ENCODE measurements at regions not wholly inside any gene's neighbourhood (a gene's known extent, or its start where the extent isn't known, plus 50 kb on each side); places are given as distances from the start of the nearest gene placed in this dataset.

DNA sequence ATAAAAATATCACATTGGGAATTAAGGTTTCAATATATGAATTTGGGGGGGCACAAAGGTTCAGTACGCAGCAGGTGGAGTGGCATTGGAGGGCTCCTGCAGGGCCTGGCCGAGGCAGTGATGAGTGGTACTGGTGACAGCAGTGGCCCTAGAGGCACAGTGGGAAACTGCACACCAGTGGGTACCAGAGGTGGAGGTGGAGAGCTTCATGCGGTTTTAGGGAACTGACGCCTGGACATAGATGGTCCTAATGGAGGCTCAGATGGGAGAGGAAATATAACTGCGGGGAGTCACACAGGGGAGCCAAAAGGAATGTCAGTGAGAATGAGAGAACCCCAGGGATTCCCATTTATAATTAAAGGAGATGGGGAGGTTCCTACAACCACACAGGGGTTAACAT, 156.2 kb downstream of the COG6 start:
- no peak for DNase-seq (ENCODE audit: low spot score)
- TF ChIP-seq ZNF423 (CRISPR knock-in tag; IDR thresholded peaks at IDR 0.05) (peak; percentile 29; the same call in 1 of the 2 replicates), SMAD4 (CRISPR knock-in tag; IDR thresholded peaks at IDR 0.05) (no peak)
- ATAC-seq, result peak; percentile 61
- no peaks in the 10 kb centered on the region for H3K27me3 Mint-ChIP-seq (ENCODE audit: low read depth)
- no peaks in the 10 kb centered on the region for H3K9me3 Mint-ChIP-seq
- no peaks in the 10 kb centered on the region for H3K36me3 Mint-ChIP-seq
- H3K27ac Mint-ChIP-seq, result no peak overlapping the region
- POLR2A ChIA-PET, result interaction anchor here (0.9 kb wide), 1 partner anchor 25 kb away, joined by 3 read pairs; no protein-coding TSS in a partner anchor
- no peak overlapping the region for H3K4me3 Mint-ChIP-seq
- CTCF ChIA-PET, result interaction anchor here (1.4 kb wide), 1 partner anchor 34 kb away, joined by 3 read pairs; no protein-coding TSS in a partner anchor
- H3K4me1 Mint-ChIP-seq, result peaks cover 15% of the 10 kb centered on the region

DNA sequence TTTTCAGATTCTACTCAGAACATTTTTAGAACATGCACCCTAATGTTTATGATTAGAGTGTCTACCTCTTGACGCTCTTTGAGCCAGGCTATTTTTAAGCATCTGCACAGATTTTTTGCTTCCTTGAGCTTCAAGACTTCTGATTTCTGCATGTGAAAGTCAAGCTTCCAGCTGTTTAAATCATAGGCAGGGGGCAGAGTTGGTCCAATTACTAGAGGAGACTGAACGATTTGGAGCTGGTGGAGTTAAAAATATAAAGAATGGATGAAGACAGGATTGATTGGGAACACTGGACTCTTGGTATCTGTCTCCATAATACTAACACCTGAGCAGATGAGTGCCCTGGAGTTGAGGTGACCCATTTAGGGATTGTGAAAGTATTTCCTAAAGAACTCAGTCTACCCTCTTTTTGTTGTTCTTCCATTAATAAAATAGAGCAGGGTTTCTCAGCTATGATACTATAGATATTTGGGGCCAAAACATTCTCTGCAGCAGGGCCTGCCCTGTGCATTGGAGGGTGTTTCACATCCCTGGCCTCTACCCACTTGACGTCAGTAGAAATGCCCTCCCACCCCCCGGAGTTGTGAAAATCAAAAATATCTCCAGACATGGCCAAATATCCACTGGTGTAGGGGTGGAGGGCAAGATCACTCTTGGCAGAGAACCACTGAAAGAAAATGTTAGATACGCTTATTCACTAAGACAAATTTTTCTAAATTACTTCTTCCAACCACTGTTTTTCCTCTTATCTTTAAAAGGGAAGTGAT, 160.1 kb downstream of the COG6 start:
- Mint-ChIP-seq H3K27me3 (ENCODE audit: low read depth) (no peaks in the 10 kb centered on the region), H3K4me1 (peaks cover 14% of the 10 kb centered on the region), H3K9me3 (no peaks in the 10 kb centered on the region), H3K4me3 (no peak overlapping the region), H3K27ac (no peak overlapping the region), H3K36me3 (no peaks in the 10 kb centered on the region)
- no peak for DNase-seq (ENCODE audit: low spot score)
- POLR2A ChIA-PET, result no interaction called here
- CTCF ChIA-PET, result interaction anchor here (1.3 kb wide), 1 partner anchor 127 kb away, joined by 3 read pairs; no protein-coding TSS in a partner anchor
- no peak for ATAC-seq
- no peak for TF ChIP-seq ZNF121 (CRISPR knock-in tag; IDR thresholded peaks at IDR 0.05)
- no peak for TF ChIP-seq JUN (CRISPR knock-in tag; IDR thresholded peaks at IDR 0.05)
- TF ChIP-seq SMAD3 (CRISPR knock-in tag; IDR thresholded peaks at IDR 0.05; ENCODE audit: borderline replicate concordance), result no peak
- TF ChIP-seq, protein P1, sequence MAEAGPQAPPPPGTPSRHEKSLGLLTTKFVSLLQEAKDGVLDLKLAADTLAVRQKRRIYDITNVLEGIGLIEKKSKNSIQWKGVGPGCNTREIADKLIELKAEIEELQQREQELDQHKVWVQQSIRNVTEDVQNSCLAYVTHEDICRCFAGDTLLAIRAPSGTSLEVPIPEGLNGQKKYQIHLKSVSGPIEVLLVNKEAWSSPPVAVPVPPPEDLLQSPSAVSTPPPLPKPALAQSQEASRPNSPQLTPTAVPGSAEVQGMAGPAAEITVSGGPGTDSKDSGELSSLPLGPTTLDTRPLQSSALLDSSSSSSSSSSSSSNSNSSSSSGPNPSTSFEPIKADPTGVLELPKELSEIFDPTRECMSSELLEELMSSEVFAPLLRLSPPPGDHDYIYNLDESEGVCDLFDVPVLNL (CRISPR knock-in tag; IDR thresholded peaks at IDR 0.05; ENCODE audit: borderline replicate concordance, low read depth), result no peak
- TF ChIP-seq ZNF671 (CRISPR knock-in tag; IDR thresholded peaks at IDR 0.05), result no peak
- TF ChIP-seq, protein P2, sequence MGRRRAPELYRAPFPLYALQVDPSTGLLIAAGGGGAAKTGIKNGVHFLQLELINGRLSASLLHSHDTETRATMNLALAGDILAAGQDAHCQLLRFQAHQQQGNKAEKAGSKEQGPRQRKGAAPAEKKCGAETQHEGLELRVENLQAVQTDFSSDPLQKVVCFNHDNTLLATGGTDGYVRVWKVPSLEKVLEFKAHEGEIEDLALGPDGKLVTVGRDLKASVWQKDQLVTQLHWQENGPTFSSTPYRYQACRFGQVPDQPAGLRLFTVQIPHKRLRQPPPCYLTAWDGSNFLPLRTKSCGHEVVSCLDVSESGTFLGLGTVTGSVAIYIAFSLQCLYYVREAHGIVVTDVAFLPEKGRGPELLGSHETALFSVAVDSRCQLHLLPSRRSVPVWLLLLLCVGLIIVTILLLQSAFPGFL (CRISPR knock-in tag; IDR thresholded peaks at IDR 0.05; ENCODE audit: borderline replicate concordance), result no peak
- TF ChIP-seq, protein P3, sequence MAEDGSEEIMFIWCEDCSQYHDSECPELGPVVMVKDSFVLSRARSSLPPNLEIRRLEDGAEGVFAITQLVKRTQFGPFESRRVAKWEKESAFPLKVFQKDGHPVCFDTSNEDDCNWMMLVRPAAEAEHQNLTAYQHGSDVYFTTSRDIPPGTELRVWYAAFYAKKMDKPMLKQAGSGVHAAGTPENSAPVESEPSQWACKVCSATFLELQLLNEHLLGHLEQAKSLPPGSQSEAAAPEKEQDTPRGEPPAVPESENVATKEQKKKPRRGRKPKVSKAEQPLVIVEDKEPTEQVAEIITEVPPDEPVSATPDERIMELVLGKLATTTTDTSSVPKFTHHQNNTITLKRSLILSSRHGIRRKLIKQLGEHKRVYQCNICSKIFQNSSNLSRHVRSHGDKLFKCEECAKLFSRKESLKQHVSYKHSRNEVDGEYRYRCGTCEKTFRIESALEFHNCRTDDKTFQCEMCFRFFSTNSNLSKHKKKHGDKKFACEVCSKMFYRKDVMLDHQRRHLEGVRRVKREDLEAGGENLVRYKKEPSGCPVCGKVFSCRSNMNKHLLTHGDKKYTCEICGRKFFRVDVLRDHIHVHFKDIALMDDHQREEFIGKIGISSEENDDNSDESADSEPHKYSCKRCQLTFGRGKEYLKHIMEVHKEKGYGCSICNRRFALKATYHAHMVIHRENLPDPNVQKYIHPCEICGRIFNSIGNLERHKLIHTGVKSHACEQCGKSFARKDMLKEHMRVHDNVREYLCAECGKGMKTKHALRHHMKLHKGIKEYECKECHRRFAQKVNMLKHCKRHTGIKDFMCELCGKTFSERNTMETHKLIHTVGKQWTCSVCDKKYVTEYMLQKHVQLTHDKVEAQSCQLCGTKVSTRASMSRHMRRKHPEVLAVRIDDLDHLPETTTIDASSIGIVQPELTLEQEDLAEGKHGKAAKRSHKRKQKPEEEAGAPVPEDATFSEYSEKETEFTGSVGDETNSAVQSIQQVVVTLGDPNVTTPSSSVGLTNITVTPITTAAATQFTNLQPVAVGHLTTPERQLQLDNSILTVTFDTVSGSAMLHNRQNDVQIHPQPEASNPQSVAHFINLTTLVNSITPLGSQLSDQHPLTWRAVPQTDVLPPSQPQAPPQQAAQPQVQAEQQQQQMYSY (CRISPR knock-in tag; IDR thresholded peaks at IDR 0.05), result no peak
- no peak for TF ChIP-seq NR1H2 (CRISPR knock-in tag; IDR thresholded peaks at IDR 0.05)
- no peak for TF ChIP-seq TEAD1 (CRISPR knock-in tag; IDR thresholded peaks at IDR 0.05)
- TF ChIP-seq ZNF317 (CRISPR knock-in tag; IDR thresholded peaks at IDR 0.05; ENCODE audit: borderline replicate concordance, low read depth), result no peak

DNA sequence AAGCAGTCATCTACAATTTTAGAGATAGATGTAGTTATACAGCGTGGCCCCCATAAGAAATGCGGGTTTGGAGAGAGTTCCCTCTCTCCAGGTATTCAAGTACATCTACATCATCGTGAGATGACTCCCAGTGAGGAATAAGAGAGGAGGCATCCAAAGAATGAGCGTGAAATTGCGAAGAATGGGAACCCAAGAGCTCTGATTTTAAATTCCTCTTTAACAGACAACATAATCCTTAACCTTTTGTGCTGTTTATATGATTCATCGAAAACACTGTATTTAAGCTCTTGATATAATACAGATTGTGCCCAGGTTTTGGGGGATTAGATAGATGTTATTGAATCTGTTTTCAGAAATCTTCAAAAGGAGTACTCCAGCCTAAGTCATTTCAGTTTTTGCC, 161.5 kb downstream of the COG6 start:
- Mint-ChIP-seq H3K36me3 (no peaks in the 10 kb centered on the region), H3K27me3 (ENCODE audit: low read depth) (no peaks in the 10 kb centered on the region), H3K4me3 (no peak overlapping the region), H3K9me3 (no peaks in the 10 kb centered on the region), H3K4me1 (peaks cover 24% of the 10 kb centered on the region), H3K27ac (no peak overlapping the region)
- DNase-seq (ENCODE audit: low spot score) (no peak), ATAC-seq (no peak)
- POLR2A ChIA-PET, result no interaction called here
- CTCF ChIA-PET, result interaction anchor here (1.0 kb wide), 1 partner anchor 19 kb away, joined by 4 read pairs; no protein-coding TSS in a partner anchor
- TF ChIP-seq, protein P4, sequence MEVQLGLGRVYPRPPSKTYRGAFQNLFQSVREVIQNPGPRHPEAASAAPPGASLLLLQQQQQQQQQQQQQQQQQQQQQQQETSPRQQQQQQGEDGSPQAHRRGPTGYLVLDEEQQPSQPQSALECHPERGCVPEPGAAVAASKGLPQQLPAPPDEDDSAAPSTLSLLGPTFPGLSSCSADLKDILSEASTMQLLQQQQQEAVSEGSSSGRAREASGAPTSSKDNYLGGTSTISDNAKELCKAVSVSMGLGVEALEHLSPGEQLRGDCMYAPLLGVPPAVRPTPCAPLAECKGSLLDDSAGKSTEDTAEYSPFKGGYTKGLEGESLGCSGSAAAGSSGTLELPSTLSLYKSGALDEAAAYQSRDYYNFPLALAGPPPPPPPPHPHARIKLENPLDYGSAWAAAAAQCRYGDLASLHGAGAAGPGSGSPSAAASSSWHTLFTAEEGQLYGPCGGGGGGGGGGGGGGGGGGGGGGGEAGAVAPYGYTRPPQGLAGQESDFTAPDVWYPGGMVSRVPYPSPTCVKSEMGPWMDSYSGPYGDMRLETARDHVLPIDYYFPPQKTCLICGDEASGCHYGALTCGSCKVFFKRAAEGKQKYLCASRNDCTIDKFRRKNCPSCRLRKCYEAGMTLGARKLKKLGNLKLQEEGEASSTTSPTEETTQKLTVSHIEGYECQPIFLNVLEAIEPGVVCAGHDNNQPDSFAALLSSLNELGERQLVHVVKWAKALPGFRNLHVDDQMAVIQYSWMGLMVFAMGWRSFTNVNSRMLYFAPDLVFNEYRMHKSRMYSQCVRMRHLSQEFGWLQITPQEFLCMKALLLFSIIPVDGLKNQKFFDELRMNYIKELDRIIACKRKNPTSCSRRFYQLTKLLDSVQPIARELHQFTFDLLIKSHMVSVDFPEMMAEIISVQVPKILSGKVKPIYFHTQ (CRISPR knock-in tag; IDR thresholded peaks at IDR 0.05), result no peak
- no peak for TF ChIP-seq ZBTB21 (CRISPR knock-in tag; IDR thresholded peaks at IDR 0.05; ENCODE audit: borderline replicate concordance)
- TF ChIP-seq, protein P5, sequence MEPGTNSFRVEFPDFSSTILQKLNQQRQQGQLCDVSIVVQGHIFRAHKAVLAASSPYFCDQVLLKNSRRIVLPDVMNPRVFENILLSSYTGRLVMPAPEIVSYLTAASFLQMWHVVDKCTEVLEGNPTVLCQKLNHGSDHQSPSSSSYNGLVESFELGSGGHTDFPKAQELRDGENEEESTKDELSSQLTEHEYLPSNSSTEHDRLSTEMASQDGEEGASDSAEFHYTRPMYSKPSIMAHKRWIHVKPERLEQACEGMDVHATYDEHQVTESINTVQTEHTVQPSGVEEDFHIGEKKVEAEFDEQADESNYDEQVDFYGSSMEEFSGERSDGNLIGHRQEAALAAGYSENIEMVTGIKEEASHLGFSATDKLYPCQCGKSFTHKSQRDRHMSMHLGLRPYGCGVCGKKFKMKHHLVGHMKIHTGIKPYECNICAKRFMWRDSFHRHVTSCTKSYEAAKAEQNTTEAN (CRISPR knock-in tag; IDR thresholded peaks at IDR 0.05), result no peak
- TF ChIP-seq, protein P6, sequence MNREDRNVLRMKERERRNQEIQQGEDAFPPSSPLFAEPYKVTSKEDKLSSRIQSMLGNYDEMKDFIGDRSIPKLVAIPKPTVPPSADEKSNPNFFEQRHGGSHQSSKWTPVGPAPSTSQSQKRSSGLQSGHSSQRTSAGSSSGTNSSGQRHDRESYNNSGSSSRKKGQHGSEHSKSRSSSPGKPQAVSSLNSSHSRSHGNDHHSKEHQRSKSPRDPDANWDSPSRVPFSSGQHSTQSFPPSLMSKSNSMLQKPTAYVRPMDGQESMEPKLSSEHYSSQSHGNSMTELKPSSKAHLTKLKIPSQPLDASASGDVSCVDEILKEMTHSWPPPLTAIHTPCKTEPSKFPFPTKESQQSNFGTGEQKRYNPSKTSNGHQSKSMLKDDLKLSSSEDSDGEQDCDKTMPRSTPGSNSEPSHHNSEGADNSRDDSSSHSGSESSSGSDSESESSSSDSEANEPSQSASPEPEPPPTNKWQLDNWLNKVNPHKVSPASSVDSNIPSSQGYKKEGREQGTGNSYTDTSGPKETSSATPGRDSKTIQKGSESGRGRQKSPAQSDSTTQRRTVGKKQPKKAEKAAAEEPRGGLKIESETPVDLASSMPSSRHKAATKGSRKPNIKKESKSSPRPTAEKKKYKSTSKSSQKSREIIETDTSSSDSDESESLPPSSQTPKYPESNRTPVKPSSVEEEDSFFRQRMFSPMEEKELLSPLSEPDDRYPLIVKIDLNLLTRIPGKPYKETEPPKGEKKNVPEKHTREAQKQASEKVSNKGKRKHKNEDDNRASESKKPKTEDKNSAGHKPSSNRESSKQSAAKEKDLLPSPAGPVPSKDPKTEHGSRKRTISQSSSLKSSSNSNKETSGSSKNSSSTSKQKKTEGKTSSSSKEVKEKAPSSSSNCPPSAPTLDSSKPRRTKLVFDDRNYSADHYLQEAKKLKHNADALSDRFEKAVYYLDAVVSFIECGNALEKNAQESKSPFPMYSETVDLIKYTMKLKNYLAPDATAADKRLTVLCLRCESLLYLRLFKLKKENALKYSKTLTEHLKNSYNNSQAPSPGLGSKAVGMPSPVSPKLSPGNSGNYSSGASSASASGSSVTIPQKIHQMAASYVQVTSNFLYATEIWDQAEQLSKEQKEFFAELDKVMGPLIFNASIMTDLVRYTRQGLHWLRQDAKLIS (CRISPR knock-in tag; IDR thresholded peaks at IDR 0.05; ENCODE audit: borderline replicate concordance), result no peak
- no peak for TF ChIP-seq ZNF232 (CRISPR knock-in tag; IDR thresholded peaks at IDR 0.05)
